Activated CD8-positive, alpha-beta T cell treated with anti-CD3 and anti-CD28 coated beads, Interleukin-2, amount 10 ng/mL, durations not matched to agents 7 days and 5 days (primary cell): ENCODE measurements at regions not wholly inside any gene's neighbourhood (a gene's known extent, or its start where the extent isn't known, plus 50 kb on each side); places are given as distances from the start of the nearest gene placed in this dataset.

Source experiments
- ATAC-seq: fragments of 150-1000 bp; cut with Tn5 transposase; one replicate; pipeline ENCODE4 v1.10.0; 2021; ENCODE audit warnings: moderate library complexity
- CTCF ChIA-PET: fragments of 350-600 bp; sonication (Branson Sonifier 250); formaldehyde crosslinking; loops from one replicate; lab custom pipeline; 2021; ENCODE audit warnings: antibody characterized with exemption; lab: Charles Lee
- POLR2A ChIA-PET: fragments of 350-600 bp; sonication (Branson Sonifier 250); formaldehyde crosslinking; loops from one replicate; lab custom pipeline; 2021; ENCODE audit warnings: antibody characterized with exemption; lab: Charles Lee
- DNase-seq: peaks from one replicate; pipeline ENCODE4 v3.0.0-alpha.2; 2020
- H3K27ac Mint-ChIP-seq: one replicate; pipeline ENCODE4 v1.8.0; 2021; ENCODE audit warnings: mild to moderate bottlenecking, mixed read lengths
- H3K27me3 Mint-ChIP-seq: one replicate; pipeline ENCODE4 v1.8.0; 2021; ENCODE audit warnings: low read depth, mixed read lengths
- H3K36me3 Mint-ChIP-seq: one replicate; pipeline ENCODE4 v1.8.0; 2021; ENCODE audit warnings: low read depth, mixed read lengths
- H3K4me1 Mint-ChIP-seq: one replicate; pipeline ENCODE4 v1.8.0; 2021; ENCODE audit warnings: low read depth, mixed read lengths
- H3K4me3 Mint-ChIP-seq: one replicate; pipeline ENCODE4 v1.8.0; 2021; ENCODE audit warnings: mild to moderate bottlenecking, mixed read lengths
- H3K9me3 Mint-ChIP-seq: one replicate; pipeline ENCODE4 v1.8.0; 2022; ENCODE audit warnings: mixed read lengths; ENCODE audit not compliant: insufficient read depth

- POLR2A ChIA-PET: no interaction called here
- Mint-ChIP-seq H3K27me3 (no peaks in the 10 kb centered on the region), H3K27ac (no peak overlapping the region), H3K4me3 (no peak overlapping the region), H3K36me3 (no peaks in the 10 kb centered on the region), H3K4me1 (no peaks in the 10 kb centered on the region), H3K9me3 (peaks cover 7% of the 10 kb centered on the region)
- CTCF ChIA-PET: no interaction called here
- ATAC-seq (no peak), DNase-seq (no peak)
Observed at GRCh38 chr5:104708027-104708426, 1145.4 kb upstream of the NUDT12 start.

GRCh38 chr5:104706600-104706999 lies 1144.0 kb upstream of the NUDT12 start:
- DNase-seq: no peak
- H3K27ac Mint-ChIP-seq: no peak overlapping the region
- ChIA-PET CTCF (no interaction called here), POLR2A (no interaction called here)
- H3K9me3 Mint-ChIP-seq: peaks cover 7% of the 10 kb centered on the region
- H3K4me1 Mint-ChIP-seq: no peaks in the 10 kb centered on the region
- ATAC-seq: no peak
- no peaks in the 10 kb centered on the region for H3K36me3 Mint-ChIP-seq
- H3K27me3 Mint-ChIP-seq: no peaks in the 10 kb centered on the region
- H3K4me3 Mint-ChIP-seq: no peak overlapping the region

GRCh38 chr5:104702212-104702611 lies 1139.6 kb upstream of the NUDT12 start:
- H3K27ac Mint-ChIP-seq: no peak overlapping the region

GRCh38 chr5:104699438-104699837 lies 1136.8 kb upstream of the NUDT12 start:
- ATAC-seq (no peak), DNase-seq (no peak)
- Mint-ChIP-seq H3K36me3 (no peaks in the 10 kb centered on the region), H3K4me3 (no peak overlapping the region), H3K4me1 (no peaks in the 10 kb centered on the region), H3K27ac (no peak overlapping the region), H3K9me3 (peaks cover 11% of the 10 kb centered on the region), H3K27me3 (no peaks in the 10 kb centered on the region)
- ChIA-PET CTCF (no interaction called here), POLR2A (no interaction called here)

More at GRCh38 chr5:104702212-104702611, 1139.6 kb upstream of the NUDT12 start:
- no peak overlapping the region for H3K4me3 Mint-ChIP-seq
- H3K27me3 Mint-ChIP-seq: no peaks in the 10 kb centered on the region
- POLR2A ChIA-PET: no interaction called here
- ATAC-seq (no peak), DNase-seq (no peak)
- H3K9me3 Mint-ChIP-seq: peaks cover 11% of the 10 kb centered on the region
- H3K36me3 Mint-ChIP-seq: no peaks in the 10 kb centered on the region
- CTCF ChIA-PET: no interaction called here
- H3K4me1 Mint-ChIP-seq: no peaks in the 10 kb centered on the region

GRCh38 chr5:104661256-104661655 lies 1098.7 kb upstream of the NUDT12 start:
- ChIA-PET CTCF (no interaction called here), POLR2A (no interaction called here)
- H3K4me1 Mint-ChIP-seq: no peaks in the 10 kb centered on the region
- H3K36me3 Mint-ChIP-seq: no peaks in the 10 kb centered on the region
- ATAC-seq (no peak), DNase-seq (no peak)
- no peaks in the 10 kb centered on the region for H3K27me3 Mint-ChIP-seq
- no peak overlapping the region for H3K27ac Mint-ChIP-seq
- no peak overlapping the region for H3K4me3 Mint-ChIP-seq
- H3K9me3 Mint-ChIP-seq: peaks cover 4% of the 10 kb centered on the region

GRCh38 chr5:104659497-104659896 lies 1096.9 kb upstream of the NUDT12 start:
- ATAC-seq: no peak
- Mint-ChIP-seq H3K27ac (no peak overlapping the region), H3K9me3 (peaks cover 4% of the 10 kb centered on the region), H3K4me1 (no peaks in the 10 kb centered on the region), H3K36me3 (no peaks in the 10 kb centered on the region), H3K4me3 (no peak overlapping the region), H3K27me3 (no peaks in the 10 kb centered on the region)
- CTCF ChIA-PET: no interaction called here
- POLR2A ChIA-PET: no interaction called here
- DNase-seq: no peak

GRCh38 chr5:104652271-104652861 lies 1089.8 kb upstream of the NUDT12 start:
- Mint-ChIP-seq H3K27ac (no peak overlapping the region), H3K4me1 (no peaks in the 10 kb centered on the region), H3K27me3 (no peaks in the 10 kb centered on the region), H3K36me3 (no peaks in the 10 kb centered on the region), H3K9me3 (peaks cover 10% of the 10 kb centered on the region), H3K4me3 (no peak overlapping the region)
- ATAC-seq: no peak
- ChIA-PET POLR2A (no interaction called here), CTCF (no interaction called here)
- no peak for DNase-seq

GRCh38 chr5:104650313-104651055 lies 1087.9 kb upstream of the NUDT12 start:
- no peaks in the 10 kb centered on the region for H3K36me3 Mint-ChIP-seq
- H3K27me3 Mint-ChIP-seq: no peaks in the 10 kb centered on the region
- POLR2A ChIA-PET: no interaction called here
- CTCF ChIA-PET: no interaction called here
- no peak overlapping the region for H3K27ac Mint-ChIP-seq
- H3K9me3 Mint-ChIP-seq: peaks cover 10% of the 10 kb centered on the region
- H3K4me1 Mint-ChIP-seq: no peaks in the 10 kb centered on the region
- no peak overlapping the region for H3K4me3 Mint-ChIP-seq
- DNase-seq (no peak), ATAC-seq (no peak)

- CTCF ChIA-PET: no interaction called here
- Mint-ChIP-seq H3K4me3 (no peak overlapping the region), H3K27ac (no peak overlapping the region), H3K27me3 (no peaks in the 10 kb centered on the region), H3K4me1 (no peaks in the 10 kb centered on the region), H3K9me3 (peaks cover 12% of the 10 kb centered on the region), H3K36me3 (no peaks in the 10 kb centered on the region)
- no peak for ATAC-seq
- POLR2A ChIA-PET: no interaction called here
- DNase-seq: no peak
Observed at GRCh38 chr5:104646416-104646815, 1083.8 kb upstream of the NUDT12 start.

- ChIA-PET CTCF (no interaction called here), POLR2A (no interaction called here)
- DNase-seq (no peak), ATAC-seq (no peak)
- Mint-ChIP-seq H3K9me3 (peaks cover 8% of the 10 kb centered on the region), H3K4me3 (no peak overlapping the region), H3K27me3 (no peaks in the 10 kb centered on the region), H3K36me3 (no peaks in the 10 kb centered on the region), H3K4me1 (no peaks in the 10 kb centered on the region), H3K27ac (no peak overlapping the region)
Observed at GRCh38 chr5:104643320-104643719, 1080.7 kb upstream of the NUDT12 start.

- no peak for DNase-seq
- Mint-ChIP-seq H3K36me3 (no peaks in the 10 kb centered on the region), H3K27me3 (no peaks in the 10 kb centered on the region), H3K9me3 (no peaks in the 10 kb centered on the region), H3K4me3 (no peak overlapping the region), H3K27ac (no peak overlapping the region), H3K4me1 (no peaks in the 10 kb centered on the region)
- CTCF ChIA-PET: no interaction called here
- ATAC-seq: no peak
- POLR2A ChIA-PET: no interaction called here
Observed at GRCh38 chr5:104635227-104635626, 1072.6 kb upstream of the NUDT12 start.

- no peaks in the 10 kb centered on the region for H3K27me3 Mint-ChIP-seq
- H3K36me3 Mint-ChIP-seq: no peaks in the 10 kb centered on the region
- H3K27ac Mint-ChIP-seq: no peak overlapping the region
- no peak for DNase-seq
- no peaks in the 10 kb centered on the region for H3K4me1 Mint-ChIP-seq
- no peaks in the 10 kb centered on the region for H3K9me3 Mint-ChIP-seq
- ChIA-PET CTCF (no interaction called here), POLR2A (no interaction called here)
- H3K4me3 Mint-ChIP-seq: no peak overlapping the region
- no peak for ATAC-seq
Observed at GRCh38 chr5:104628911-104629310, 1066.3 kb upstream of the NUDT12 start.
